Memory B cell (primary cell): ENCODE measurements at regions not wholly inside any gene's neighbourhood (a gene's known extent, or its start where the extent isn't known, plus 50 kb on each side); places are given as distances from the start of the nearest gene placed in this dataset.

Source experiments
- ATAC-seq: fragments of 150-1000 bp; cut with Tn5 transposase; 2 replicates; pipeline ENCODE4 v1.10.0; 2021; ENCODE audit warnings: low read depth, mild to moderate bottlenecking, moderate library complexity
- DNase-seq, 2 donors: peaks; one replicate each; pipeline ENCODE4 v3.0.0; 2022; ENCODE audit warnings: low spot score in 2 of 2
- H3K27ac Mint-ChIP-seq: one replicate; pipeline ENCODE4 v1.8.0; 2022; ENCODE audit warnings: mild to moderate bottlenecking, moderate library complexity, mixed read lengths
- H3K27me3 Mint-ChIP-seq: one replicate; pipeline ENCODE4 v1.8.0; 2022; ENCODE audit warnings: mixed read lengths
- H3K36me3 Mint-ChIP-seq: one replicate; pipeline ENCODE4 v1.8.0; 2022; ENCODE audit warnings: mild to moderate bottlenecking, mixed read lengths
- H3K4me1 Mint-ChIP-seq: one replicate; pipeline ENCODE4 v1.8.0; 2022; ENCODE audit warnings: mixed read lengths
- H3K4me3 Mint-ChIP-seq: one replicate; pipeline ENCODE4 v1.8.0; 2022; ENCODE audit warnings: mild to moderate bottlenecking, moderate library complexity, mixed read lengths
- H3K9me3 Mint-ChIP-seq: one replicate; pipeline ENCODE4 v1.8.0; 2022; ENCODE audit warnings: mixed read lengths

DNA sequence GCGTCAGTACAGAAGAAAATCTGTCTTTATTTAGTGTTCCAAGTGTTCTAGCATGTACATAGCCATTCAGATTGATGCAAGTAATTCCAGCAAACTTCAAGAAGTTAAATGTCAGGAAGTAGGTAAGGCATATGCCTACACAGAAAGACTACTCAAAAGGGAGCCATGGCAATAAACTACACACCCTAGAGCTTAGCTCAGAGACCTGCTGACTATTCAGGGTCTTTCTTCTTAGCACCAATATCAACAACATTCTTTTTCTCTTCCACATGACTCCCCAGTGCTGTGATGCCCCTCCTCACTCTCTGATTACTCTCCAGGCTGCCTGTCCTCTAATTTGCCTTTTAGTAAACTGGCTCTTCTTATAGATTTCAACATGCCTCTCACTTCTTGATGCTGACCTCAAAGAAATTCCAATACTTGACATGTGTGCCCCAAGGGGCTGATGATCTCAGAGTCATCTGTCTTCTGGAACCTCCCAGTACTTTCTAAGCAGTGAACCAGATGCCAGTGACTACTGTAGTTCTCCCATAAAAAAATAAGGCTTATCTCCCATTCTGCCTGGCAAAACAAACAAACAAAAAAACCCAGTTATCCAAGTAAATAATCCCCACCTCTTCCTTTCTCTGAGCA lies 909.2 kb upstream of the FANCL start:
- ATAC-seq, result no peak
- Mint-ChIP-seq H3K4me1 (peaks cover 4% of the 10 kb centered on the region), H3K4me3 (no peak overlapping the region), H3K36me3 (no peaks in the 10 kb centered on the region), H3K27ac (no peak overlapping the region), H3K9me3 (no peaks in the 10 kb centered on the region), H3K27me3 (peaks cover 5% of the 10 kb centered on the region)
- DNase-seq, result no peak

DNA sequence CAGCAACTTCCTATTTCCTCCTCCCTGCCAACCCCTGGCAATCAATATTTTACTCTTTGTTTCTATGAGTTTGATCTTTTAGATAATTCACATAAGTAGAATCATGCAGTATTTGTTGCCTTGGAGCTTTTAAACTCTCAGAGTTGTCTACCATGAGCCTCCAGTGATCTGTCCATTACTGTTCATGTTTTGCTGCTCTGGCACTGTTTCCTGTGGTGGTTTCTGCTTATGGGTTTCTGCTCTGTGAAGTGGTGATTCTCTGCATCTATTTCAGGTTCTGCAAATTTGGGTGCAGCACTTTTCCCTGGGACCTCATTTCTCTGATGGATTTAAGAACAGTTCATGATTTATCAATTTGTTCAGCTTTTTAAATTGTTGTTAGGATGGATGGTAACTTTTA lies 908.1 kb upstream of the FANCL start:
- Mint-ChIP-seq H3K27me3 (peaks cover 5% of the 10 kb centered on the region), H3K4me3 (no peak overlapping the region), H3K4me1 (peaks cover 4% of the 10 kb centered on the region), H3K36me3 (no peaks in the 10 kb centered on the region), H3K9me3 (no peaks in the 10 kb centered on the region), H3K27ac (no peak overlapping the region)
- DNase-seq, result no peak
- no peak for ATAC-seq

DNA sequence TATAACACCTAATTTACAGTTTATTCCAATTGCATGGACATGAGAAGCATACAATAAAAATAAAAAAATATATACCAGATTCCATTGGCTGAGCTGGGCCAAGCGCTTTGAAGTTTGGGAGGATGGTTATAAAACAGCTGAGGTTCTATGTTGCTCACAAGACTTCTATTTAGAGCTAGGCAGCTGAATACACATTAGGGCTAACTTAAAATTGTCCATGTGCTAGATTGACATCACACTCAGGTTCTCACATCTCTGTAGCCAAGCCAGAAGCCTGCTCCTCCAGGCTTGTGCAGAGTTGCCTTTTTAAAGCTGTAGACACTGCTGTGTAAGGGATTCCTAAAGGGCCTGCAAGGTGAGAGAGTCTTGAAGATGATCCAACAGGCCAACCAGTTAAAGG lies 871.1 kb upstream of the FANCL start:
- H3K36me3 Mint-ChIP-seq, result no peaks in the 10 kb centered on the region
- H3K27me3 Mint-ChIP-seq, result no peaks in the 10 kb centered on the region
- no peaks in the 10 kb centered on the region for H3K9me3 Mint-ChIP-seq
- H3K4me1 Mint-ChIP-seq, result no peaks in the 10 kb centered on the region
- no peak overlapping the region for H3K4me3 Mint-ChIP-seq
- DNase-seq, result no peak
- ATAC-seq, result no peak
- no peak overlapping the region for H3K27ac Mint-ChIP-seq

- ATAC-seq (no peak), DNase-seq (no peak)
- Mint-ChIP-seq H3K27ac (no peak overlapping the region), H3K4me3 (no peak overlapping the region), H3K27me3 (peaks cover 11% of the 10 kb centered on the region), H3K36me3 (peaks cover 4% of the 10 kb centered on the region), H3K9me3 (peaks cover 18% of the 10 kb centered on the region), H3K4me1 (no peaks in the 10 kb centered on the region)
Measured at GRCh38 chr2:59096973-59097372, 855.8 kb upstream of the FANCL start.

GRCh38 chr2:59093571-59093970 lies 852.4 kb upstream of the FANCL start:
- H3K4me3 Mint-ChIP-seq, result no peak overlapping the region
- peaks cover 2% of the 10 kb centered on the region for H3K36me3 Mint-ChIP-seq
- H3K27me3 Mint-ChIP-seq, result peaks cover 11% of the 10 kb centered on the region
- no peak for DNase-seq
- no peak overlapping the region for H3K27ac Mint-ChIP-seq
- no peaks in the 10 kb centered on the region for H3K4me1 Mint-ChIP-seq
- peaks cover 10% of the 10 kb centered on the region for H3K9me3 Mint-ChIP-seq
- no peak for ATAC-seq

DNA sequence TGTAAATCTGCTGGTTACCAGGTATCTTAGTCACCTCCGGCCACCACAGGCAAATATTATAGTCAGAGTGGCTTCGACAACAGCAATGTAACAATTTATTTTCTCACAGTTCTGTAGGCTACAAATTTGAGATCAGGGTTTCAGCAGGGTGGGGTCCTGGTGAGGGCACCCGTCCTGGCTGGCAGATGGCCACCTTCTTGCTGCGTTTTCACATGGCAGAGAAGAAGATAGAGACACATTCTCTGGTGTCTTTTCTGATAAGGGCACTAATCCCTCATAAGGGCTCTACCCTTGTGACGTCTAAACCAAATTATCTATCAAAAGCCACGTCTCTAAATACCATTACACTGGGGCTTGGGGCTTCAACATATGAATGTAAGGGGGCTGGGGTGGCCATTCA lies 843.2 kb upstream of the FANCL start:
- Mint-ChIP-seq H3K36me3 (no peaks in the 10 kb centered on the region), H3K4me1 (no peaks in the 10 kb centered on the region), H3K9me3 (peaks cover 2% of the 10 kb centered on the region), H3K27me3 (no peaks in the 10 kb centered on the region), H3K4me3 (no peak overlapping the region), H3K27ac (no peak overlapping the region)
- ATAC-seq (no peak), DNase-seq (no peak)

GRCh38 chr2:59083075-59083828 lies 842.1 kb upstream of the FANCL start:
- no peak for DNase-seq
- Mint-ChIP-seq H3K27ac (no peak overlapping the region), H3K27me3 (no peaks in the 10 kb centered on the region), H3K4me1 (no peaks in the 10 kb centered on the region), H3K9me3 (peaks cover 2% of the 10 kb centered on the region), H3K4me3 (no peak overlapping the region), H3K36me3 (no peaks in the 10 kb centered on the region)
- ATAC-seq, result no peak

DNA sequence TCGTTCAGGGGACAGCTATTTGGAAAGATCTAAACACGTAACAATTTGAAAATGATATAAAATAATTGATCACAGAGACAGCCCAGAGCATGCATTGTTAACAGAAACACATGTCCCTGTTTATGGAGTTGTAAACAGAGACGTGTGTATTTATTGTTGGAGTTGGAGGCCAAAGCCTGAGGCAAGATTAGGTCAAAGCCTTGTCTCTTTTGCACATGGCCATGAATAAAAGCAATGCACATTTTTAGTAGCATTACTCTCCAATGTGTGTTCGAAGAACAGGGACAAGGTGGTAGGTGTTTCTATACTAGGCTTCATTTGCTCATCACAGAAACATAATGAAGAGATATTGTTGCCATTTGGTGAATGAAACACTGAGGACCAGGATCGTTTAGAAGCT lies 841.5 kb upstream of the FANCL start:
- H3K9me3 Mint-ChIP-seq, result no peaks in the 10 kb centered on the region
- H3K36me3 Mint-ChIP-seq, result no peaks in the 10 kb centered on the region
- ATAC-seq, result no peak
- no peak overlapping the region for H3K4me3 Mint-ChIP-seq
- no peaks in the 10 kb centered on the region for H3K4me1 Mint-ChIP-seq
- no peak for DNase-seq
- H3K27me3 Mint-ChIP-seq, result no peaks in the 10 kb centered on the region
- no peak overlapping the region for H3K27ac Mint-ChIP-seq

DNA sequence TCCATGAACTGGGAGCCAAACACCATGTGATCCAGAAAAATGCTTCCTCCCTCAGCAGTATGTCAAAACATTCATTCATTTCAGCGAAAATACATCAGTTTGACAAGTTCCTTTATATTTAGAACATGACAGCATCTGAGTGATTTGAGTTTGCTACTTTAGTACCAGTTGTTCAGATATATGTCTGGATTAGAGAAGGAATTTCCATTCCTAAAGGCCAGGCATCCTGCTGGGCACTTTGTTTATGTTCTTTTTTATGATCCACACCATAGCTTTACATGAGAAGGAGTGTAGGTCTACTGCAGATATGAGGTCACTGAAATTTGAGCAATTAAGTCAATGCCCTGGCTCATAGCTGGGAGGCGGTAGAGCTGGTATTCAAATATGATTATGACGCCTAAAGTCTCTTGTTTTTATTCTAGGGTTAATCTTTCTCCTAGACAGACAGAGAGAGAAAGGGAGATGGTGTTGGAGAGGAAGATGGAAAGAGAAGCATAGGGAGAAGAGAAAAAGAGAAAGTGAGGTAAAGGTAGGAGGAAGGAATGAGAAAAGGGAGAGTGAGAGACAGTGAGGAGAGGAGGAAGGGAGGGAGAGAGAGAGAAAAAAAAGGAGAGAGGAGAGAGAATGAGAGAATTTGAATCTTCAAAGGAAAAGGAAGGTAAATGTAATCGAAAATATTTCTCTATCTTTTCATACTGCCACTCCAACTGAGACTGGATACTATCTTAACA lies 839.5 kb upstream of the FANCL start:
- Mint-ChIP-seq H3K4me1 (no peaks in the 10 kb centered on the region), H3K36me3 (no peaks in the 10 kb centered on the region), H3K9me3 (no peaks in the 10 kb centered on the region), H3K27me3 (no peaks in the 10 kb centered on the region), H3K27ac (no peak overlapping the region), H3K4me3 (no peak overlapping the region)
- no peak for ATAC-seq
- no peak for DNase-seq

DNA sequence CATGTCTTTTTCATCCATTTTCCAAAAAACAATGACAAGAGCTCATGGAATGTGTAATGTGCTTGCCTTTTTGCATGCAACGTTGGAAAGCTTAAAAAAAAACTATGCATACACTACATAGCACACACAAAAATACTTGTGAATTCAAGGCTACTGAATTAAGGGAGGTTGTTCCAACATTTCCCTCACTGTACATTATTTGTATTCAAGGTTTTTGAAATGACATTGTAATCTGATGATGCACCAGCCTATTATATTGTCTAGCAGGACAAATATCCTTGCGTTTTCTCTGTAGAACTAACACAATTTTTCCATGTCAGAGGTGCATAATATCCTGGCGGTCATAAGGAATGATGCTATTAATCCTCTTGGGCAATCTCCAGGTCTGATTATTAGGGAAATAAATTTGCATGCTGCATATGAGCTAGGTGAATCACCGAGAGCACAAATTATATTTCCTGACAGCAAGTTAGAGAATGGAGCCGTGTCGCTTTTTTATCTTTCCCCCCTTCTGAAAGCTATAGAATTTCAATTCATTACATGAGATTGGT lies 836.9 kb upstream of the FANCL start:
- Mint-ChIP-seq H3K9me3 (no peaks in the 10 kb centered on the region), H3K4me1 (no peaks in the 10 kb centered on the region), H3K4me3 (no peak overlapping the region), H3K36me3 (no peaks in the 10 kb centered on the region), H3K27ac (no peak overlapping the region), H3K27me3 (no peaks in the 10 kb centered on the region)
- no peak for DNase-seq
- ATAC-seq, result no peak

GRCh38 chr2:59077026-59077725 lies 836.1 kb upstream of the FANCL start:
- ATAC-seq, result no peak
- Mint-ChIP-seq H3K27me3 (peaks cover 1% of the 10 kb centered on the region), H3K4me1 (no peaks in the 10 kb centered on the region), H3K27ac (no peak overlapping the region), H3K4me3 (no peak overlapping the region), H3K9me3 (peaks cover 1% of the 10 kb centered on the region), H3K36me3 (no peaks in the 10 kb centered on the region)
- no peak for DNase-seq

DNA sequence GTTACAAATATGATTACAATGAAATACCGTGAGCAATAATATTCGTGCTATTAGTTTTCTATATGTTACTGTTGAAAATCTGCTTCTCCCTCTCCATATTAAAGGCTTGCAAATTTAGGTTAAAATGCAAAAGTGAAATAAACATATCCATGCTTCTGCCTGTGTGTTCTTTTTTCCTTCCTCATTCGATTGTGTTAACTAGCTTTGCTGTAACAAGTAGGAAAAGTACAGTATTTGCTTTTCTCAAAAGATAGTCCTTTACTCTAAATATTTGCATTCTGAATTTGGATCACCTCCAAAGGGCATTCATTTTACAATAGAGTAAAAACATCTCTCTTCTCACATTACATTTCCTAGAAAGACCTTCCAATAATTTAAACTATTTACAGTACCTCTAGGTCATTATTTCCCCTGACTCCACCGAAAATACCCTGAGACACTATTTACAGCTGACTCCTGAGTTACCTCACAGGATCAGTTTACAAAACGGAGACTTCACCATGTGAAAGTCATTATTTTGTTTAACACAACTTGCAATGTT lies 835.0 kb upstream of the FANCL start:
- no peaks in the 10 kb centered on the region for H3K36me3 Mint-ChIP-seq
- peaks cover 2% of the 10 kb centered on the region for H3K27me3 Mint-ChIP-seq
- DNase-seq (no peak), ATAC-seq (no peak)
- no peak overlapping the region for H3K27ac Mint-ChIP-seq
- peaks cover 3% of the 10 kb centered on the region for H3K9me3 Mint-ChIP-seq
- no peaks in the 10 kb centered on the region for H3K4me1 Mint-ChIP-seq
- no peak overlapping the region for H3K4me3 Mint-ChIP-seq

- no peak for ATAC-seq
- Mint-ChIP-seq H3K27ac (no peak overlapping the region), H3K4me1 (no peaks in the 10 kb centered on the region), H3K27me3 (peaks cover 3% of the 10 kb centered on the region), H3K4me3 (no peak overlapping the region), H3K36me3 (no peaks in the 10 kb centered on the region), H3K9me3 (peaks cover 4% of the 10 kb centered on the region)
- no peak for DNase-seq
Measured at GRCh38 chr2:59074071-59074470, 832.9 kb upstream of the FANCL start.

DNA sequence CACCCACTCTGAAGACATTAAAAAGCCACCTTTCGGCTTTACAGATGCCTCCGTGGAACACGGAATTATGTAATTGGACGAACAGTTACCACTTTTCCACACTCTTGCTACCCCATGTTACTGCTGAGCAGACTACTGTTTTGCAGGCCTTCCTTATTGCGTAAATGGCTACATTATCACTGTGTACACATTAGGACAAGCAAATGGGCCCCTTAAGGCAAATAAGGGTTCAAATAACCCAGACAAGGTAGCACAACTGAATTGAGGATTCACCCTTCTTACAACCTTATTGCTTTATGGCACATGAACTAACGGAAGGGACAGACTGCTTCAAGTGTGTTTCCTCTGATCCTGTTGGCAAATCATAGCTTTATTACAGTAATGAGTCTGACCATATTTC lies 832.2 kb upstream of the FANCL start:
- Mint-ChIP-seq H3K27me3 (peaks cover 3% of the 10 kb centered on the region), H3K36me3 (no peaks in the 10 kb centered on the region), H3K4me1 (no peaks in the 10 kb centered on the region), H3K27ac (no peak overlapping the region), H3K4me3 (no peak overlapping the region), H3K9me3 (peaks cover 4% of the 10 kb centered on the region)
- DNase-seq, result no peak
- ATAC-seq, result no peak
